Activated CD4-positive, alpha-beta T cell treated with anti-CD3 and anti-CD28 coated beads, Interleukin-2, amount 10 ng/mL, durations not matched to agents 7 days and 5 days (primary cell): ENCODE measurements at regions not wholly inside any gene's neighbourhood (a gene's known extent, or its start where the extent isn't known, plus 50 kb on each side); places are given as distances from the start of the nearest gene placed in this dataset.
"Not testable (repeated sequence)": the region's sequence is repeated elsewhere in the genome, so short reads cannot be mapped to it uniquely, and the experiment has no call there.

Experiments
- CTCF ChIA-PET: fragments of 350-600 bp; sonication (Branson Sonifier 250); formaldehyde crosslinking; loops from one replicate; lab custom pipeline; 2021; ENCODE audit warnings: antibody characterized with exemption; lab: Charles Lee
- POLR2A ChIA-PET: fragments of 350-600 bp; sonication (Branson Sonifier 250); formaldehyde crosslinking; loops from one replicate; lab custom pipeline; 2021; ENCODE audit warnings: antibody characterized with exemption; lab: Charles Lee
- DNase-seq: peaks from one replicate; pipeline ENCODE4 v3.0.0-alpha.2; 2020
- H3K27ac Mint-ChIP-seq: one replicate; pipeline ENCODE4 v1.8.0; 2021; ENCODE audit warnings: mild to moderate bottlenecking, moderate library complexity, mixed read lengths
- H3K27me3 Mint-ChIP-seq: one replicate; pipeline ENCODE4 v1.8.0; 2021; ENCODE audit warnings: mixed read lengths
- H3K36me3 Mint-ChIP-seq: one replicate; pipeline ENCODE4 v1.8.0; 2021; ENCODE audit warnings: low read depth, mixed read lengths
- H3K4me1 Mint-ChIP-seq: one replicate; pipeline ENCODE4 v1.8.0; 2021; ENCODE audit warnings: mixed read lengths
- H3K4me3 Mint-ChIP-seq: one replicate; pipeline ENCODE4 v1.8.0; 2021; ENCODE audit warnings: mild to moderate bottlenecking, moderate library complexity, mixed read lengths
- H3K9me3 Mint-ChIP-seq: one replicate; pipeline ENCODE4 v1.8.0; 2021; ENCODE audit warnings: mixed read lengths

DNA sequence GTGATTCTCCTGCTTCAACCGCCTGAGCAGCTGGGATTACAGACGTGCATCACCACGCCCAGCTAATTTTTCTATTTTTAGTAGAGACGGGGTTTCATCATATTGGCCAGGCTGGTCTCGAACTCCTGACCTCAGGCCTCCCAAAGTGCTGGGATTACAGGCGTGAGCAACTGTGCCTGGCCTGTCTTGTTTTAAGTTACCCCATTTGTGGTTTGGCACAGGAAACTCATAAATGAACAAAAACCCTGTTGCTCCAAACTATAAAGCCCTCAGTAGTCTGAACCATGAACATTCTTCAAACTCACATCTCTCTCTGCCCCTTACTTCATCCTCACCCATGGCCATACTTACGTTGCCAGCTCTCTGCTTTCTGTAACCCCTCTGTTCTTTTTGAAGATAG lies 61.7 kb downstream of the RHOU start:
- Mint-ChIP-seq H3K9me3 (peaks cover 23% of the 10 kb centered on the region), H3K4me1 (peaks cover 43% of the 10 kb centered on the region), H3K36me3 (peaks cover 24% of the 10 kb centered on the region)
- H3K27ac Mint-ChIP-seq, DNase-seq, H3K27me3 Mint-ChIP-seq, POLR2A ChIA-PET, H3K4me3 Mint-ChIP-seq: not testable (repeated sequence)
- CTCF ChIA-PET, result interaction anchor here (0.9 to 1.8 kb wide), 2 partner anchors 8 to 44 kb away, joined by 3 to 8 read pairs; no protein-coding TSS in a partner anchor

DNA sequence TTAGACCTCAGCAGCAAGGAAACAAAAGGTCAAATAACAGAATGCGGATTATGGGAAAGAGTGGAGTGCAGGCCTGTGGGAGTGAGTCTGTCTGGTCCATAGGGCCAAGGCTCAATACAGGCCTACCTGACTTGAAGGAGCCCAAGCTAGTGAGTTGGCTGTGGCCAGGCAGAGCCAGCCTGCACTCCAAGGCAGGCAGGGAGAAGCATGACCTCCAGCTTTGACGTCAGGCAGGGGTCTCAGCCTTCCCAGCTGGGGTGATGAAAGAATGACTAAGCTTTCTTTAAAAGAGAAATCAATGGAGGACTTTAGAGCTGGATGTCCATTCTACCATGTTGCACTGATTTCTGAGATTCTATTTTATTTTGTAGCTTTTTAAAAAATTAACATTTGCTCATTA lies 62.8 kb downstream of the RHOU start:
- Mint-ChIP-seq H3K27ac (no peak overlapping the region), H3K4me1 (peaks cover 50% of the 10 kb centered on the region), H3K9me3 (peaks cover 23% of the 10 kb centered on the region), H3K27me3 (no peaks in the 10 kb centered on the region), H3K36me3 (peaks cover 24% of the 10 kb centered on the region), H3K4me3 (no peak overlapping the region)
- ChIA-PET POLR2A (no interaction called here), CTCF (interaction anchor here (1.4 kb wide), 1 partner anchor 13 kb away, joined by 3 read pairs; no protein-coding TSS in a partner anchor)
- DNase-seq, result no peak

DNA sequence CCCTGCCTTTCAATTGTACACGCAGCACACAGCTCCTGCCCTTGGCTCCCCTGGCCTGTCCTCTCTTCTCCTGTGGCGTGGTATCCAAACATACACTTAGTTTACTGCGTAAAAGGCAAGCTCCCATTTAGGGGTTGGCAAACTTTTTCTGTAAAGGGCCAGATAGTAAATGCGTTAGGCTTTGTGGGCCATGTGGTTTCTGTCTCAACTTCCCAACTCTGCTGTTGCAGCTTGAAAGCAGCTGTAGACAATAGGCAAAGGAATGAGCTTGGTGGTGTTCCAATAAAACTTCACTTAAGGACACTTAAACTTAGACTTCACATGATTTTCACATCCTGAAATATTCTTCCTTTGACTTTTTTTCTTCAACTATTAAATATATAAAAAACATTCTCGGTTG lies 63.3 kb downstream of the RHOU start:
- H3K4me1 Mint-ChIP-seq, result peaks cover 55% of the 10 kb centered on the region
- peak overlapping the region; percentile 20 for H3K27ac Mint-ChIP-seq
- H3K36me3 Mint-ChIP-seq, result peaks cover 26% of the 10 kb centered on the region
- no peak for DNase-seq
- no peaks in the 10 kb centered on the region for H3K27me3 Mint-ChIP-seq
- ChIA-PET CTCF (interaction anchor here (1.2 to 1.4 kb wide), 2 partner anchors 14 to 39 kb away, joined by 3 read pairs; no protein-coding TSS in a partner anchor), POLR2A (no interaction called here)
- no peak overlapping the region for H3K4me3 Mint-ChIP-seq
- H3K9me3 Mint-ChIP-seq, result peaks cover 23% of the 10 kb centered on the region

- Mint-ChIP-seq H3K9me3 (peaks cover 26% of the 10 kb centered on the region), H3K27me3 (no peaks in the 10 kb centered on the region), H3K4me3 (no peak overlapping the region), H3K4me1 (peaks cover 68% of the 10 kb centered on the region), H3K27ac (no peak overlapping the region), H3K36me3 (peaks cover 33% of the 10 kb centered on the region)
- CTCF ChIA-PET, result interaction anchor here (1.2 kb wide), 1 partner anchor 40 kb away, joined by 3 read pairs; no protein-coding TSS in a partner anchor
- no peak for DNase-seq
- POLR2A ChIA-PET, result no interaction called here
Measured at GRCh38 chr1:228799924-228800323, 64.6 kb downstream of the RHOU start.

GRCh38 chr1:228801068-228801467 lies 65.8 kb downstream of the RHOU start:
- ChIA-PET POLR2A (no interaction called here), CTCF (no interaction called here)
- Mint-ChIP-seq H3K4me1 (peaks cover 77% of the 10 kb centered on the region), H3K9me3 (peaks cover 26% of the 10 kb centered on the region), H3K27me3 (no peaks in the 10 kb centered on the region), H3K4me3 (no peak overlapping the region), H3K36me3 (peaks cover 33% of the 10 kb centered on the region), H3K27ac (no peak overlapping the region)
- no peak for DNase-seq

GRCh38 chr1:228802386-228803220 lies 67.3 kb downstream of the RHOU start:
- Mint-ChIP-seq H3K36me3 (peaks cover 33% of the 10 kb centered on the region), H3K9me3 (peaks cover 24% of the 10 kb centered on the region), H3K4me1 (peaks cover 76% of the 10 kb centered on the region), H3K27me3 (no peaks in the 10 kb centered on the region), H3K4me3 (no peak overlapping the region), H3K27ac (no peak overlapping the region)
- no peak for DNase-seq
- ChIA-PET POLR2A (no interaction called here), CTCF (interaction anchor here (0.9 to 1.6 kb wide), 3 partner anchors 7 to 12 kb away, joined by 3 to 5 read pairs (median 4); no protein-coding TSS in a partner anchor)

DNA sequence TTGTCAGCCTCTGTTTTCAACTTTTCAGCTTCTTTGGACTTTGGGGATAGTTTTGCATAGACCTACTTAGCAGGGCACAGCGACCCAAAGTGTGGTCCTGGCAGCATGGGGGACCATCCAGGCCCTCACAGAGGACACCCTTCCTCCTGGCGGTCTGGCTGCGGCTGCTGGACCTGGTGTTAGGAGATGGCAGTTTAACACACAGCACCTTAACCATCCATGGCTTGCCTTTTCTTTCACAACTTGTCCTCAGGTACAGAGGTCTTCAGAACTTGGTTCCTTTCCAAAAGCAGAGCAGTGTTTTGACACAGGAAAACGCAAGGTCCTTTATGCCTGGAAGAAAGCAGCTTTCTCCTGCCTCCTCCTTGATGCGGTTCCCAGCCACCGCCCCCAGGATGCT lies 68.1 kb downstream of the RHOU start:
- peak overlapping the region; percentile 25 for H3K27ac Mint-ChIP-seq
- no peaks in the 10 kb centered on the region for H3K27me3 Mint-ChIP-seq
- H3K9me3 Mint-ChIP-seq, result peaks cover 20% of the 10 kb centered on the region
- peaks cover 76% of the 10 kb centered on the region for H3K4me1 Mint-ChIP-seq
- ChIA-PET CTCF (interaction anchor here (0.6 to 3.0 kb wide), 5 partner anchors 7 to 46 kb away, joined by 3 to 8 read pairs (median 5); no protein-coding TSS in a partner anchor), POLR2A (no interaction called here)
- H3K4me3 Mint-ChIP-seq, result no peak overlapping the region
- H3K36me3 Mint-ChIP-seq, result peaks cover 32% of the 10 kb centered on the region
- DNase-seq, result no peak

DNA sequence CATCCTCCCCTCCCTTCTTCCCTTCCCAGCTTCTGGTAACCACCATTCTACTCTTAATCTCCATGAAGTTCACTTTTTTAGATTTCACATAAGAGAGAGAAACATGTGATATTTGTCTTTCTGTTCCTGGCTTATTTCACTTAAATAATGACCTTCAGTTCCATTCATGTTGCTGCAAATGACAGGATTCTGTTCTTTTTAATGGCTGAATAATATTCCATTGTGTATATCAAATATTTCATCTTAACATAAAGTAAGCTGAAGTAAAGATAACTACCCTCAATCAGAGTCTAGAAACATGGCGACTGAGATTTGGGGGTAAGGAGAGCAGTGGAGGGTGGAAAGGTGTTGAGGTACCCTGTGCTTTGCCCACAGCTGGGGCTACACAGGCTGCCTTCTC lies 68.9 kb downstream of the RHOU start:
- no peak for DNase-seq
- Mint-ChIP-seq H3K36me3 (peaks cover 32% of the 10 kb centered on the region), H3K27me3 (no peaks in the 10 kb centered on the region), H3K9me3 (peaks cover 18% of the 10 kb centered on the region), H3K4me1 (peaks cover 80% of the 10 kb centered on the region), H3K27ac (peak overlapping the region; percentile 93), H3K4me3 (no peak overlapping the region)
- ChIA-PET POLR2A (interaction anchor here (1.4 kb wide), 1 partner anchor 10 kb away, joined by 4 read pairs; no protein-coding TSS in a partner anchor), CTCF (interaction anchor here (0.6 to 3.0 kb wide), 6 partner anchors 8 to 45 kb away, joined by 3 to 8 read pairs (median 4); no protein-coding TSS in a partner anchor)

- Mint-ChIP-seq H3K36me3 (peaks cover 28% of the 10 kb centered on the region), H3K4me3 (peak overlapping the region; percentile 43), H3K4me1 (peaks cover 81% of the 10 kb centered on the region), H3K27me3 (no peaks in the 10 kb centered on the region), H3K9me3 (peaks cover 19% of the 10 kb centered on the region), H3K27ac (peak overlapping the region; percentile 93)
- POLR2A ChIA-PET, result interaction anchor here (1.4 kb wide), 1 partner anchor 10 kb away, joined by 4 read pairs; no protein-coding TSS in a partner anchor
- CTCF ChIA-PET, result interaction anchor here (0.7 to 3.0 kb wide), 6 partner anchors 9 to 33 kb away, joined by 3 to 8 read pairs (median 4); no protein-coding TSS in a partner anchor
- DNase-seq, result peak; percentile 66
Measured at GRCh38 chr1:228804640-228805413, 69.5 kb downstream of the RHOU start.

DNA sequence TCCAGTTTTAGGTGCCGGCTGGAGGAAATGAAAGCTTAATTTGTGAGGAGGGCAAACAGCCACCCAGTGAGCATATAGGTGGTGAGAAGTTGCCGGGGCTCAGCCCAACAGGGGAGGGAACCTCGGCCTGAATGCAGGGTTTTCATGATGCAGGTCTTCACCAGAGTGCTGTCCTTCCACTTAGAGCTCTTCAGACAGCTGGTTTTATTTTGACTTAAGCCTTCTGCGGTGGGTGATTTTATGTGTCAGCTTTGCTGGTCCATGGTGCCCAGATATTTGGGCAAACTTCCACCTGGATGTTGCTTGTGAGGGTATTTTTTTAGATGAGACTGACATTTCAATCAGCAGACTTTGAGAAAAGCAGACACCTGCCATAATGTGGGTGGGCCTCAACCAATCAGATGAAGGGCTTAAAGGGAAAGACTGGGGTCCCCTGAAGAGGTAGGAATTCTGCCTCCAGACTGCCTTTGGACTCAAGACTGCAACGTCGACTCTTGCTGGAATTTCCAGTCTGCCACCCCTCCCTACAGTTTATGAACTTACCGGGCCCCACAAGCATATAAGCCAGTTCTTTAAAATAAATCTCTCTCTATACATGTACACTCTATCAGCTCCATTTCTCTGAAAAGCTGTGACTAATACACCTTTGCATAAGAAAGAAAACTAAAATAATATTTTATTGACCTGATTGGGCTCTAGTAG lies 72.8 kb downstream of the RHOU start:
- H3K27me3 Mint-ChIP-seq, result no peaks in the 10 kb centered on the region

DNA sequence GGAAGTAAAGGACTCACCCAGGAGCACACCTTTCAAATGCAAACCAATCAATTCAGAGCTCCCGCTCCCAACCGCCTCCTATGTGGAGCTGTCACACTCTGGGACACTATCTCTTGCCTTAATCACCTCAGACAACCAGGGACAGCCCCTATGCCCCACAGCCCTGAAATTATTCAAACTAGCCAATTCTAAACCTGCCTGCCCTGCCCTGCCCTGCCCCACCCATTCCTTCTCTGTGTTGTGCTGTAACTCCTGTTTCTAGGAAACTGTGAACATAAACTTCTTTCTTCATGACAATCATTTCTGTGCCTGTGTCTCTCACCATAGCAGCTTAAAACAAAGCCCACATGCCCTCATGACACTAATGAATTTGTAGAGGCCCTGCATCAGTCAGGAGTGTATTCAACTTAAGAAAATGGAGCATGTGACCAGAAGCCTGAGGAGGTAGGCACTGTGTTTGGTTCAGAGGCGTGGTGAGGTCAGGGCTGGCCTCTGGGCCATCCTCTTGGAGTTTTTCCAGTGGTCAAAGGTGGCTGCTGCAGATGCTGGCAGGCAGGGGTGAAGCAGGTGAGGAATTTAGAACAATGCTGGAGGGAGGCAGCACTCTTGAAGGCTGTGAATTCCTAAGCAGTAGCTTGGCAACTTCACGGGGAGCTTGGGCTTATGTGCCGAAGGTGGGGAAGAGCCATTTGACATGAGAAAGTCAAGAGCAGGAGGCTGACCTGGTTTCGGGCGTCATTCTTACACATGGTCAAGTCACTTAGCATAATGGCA lies 74.5 kb downstream of the RHOU start:
- Mint-ChIP-seq H3K36me3 (peaks cover 12% of the 10 kb centered on the region), H3K27me3 (no peaks in the 10 kb centered on the region), H3K9me3 (peaks cover 16% of the 10 kb centered on the region), H3K4me3 (peak overlapping the region; percentile 1), H3K4me1 (peaks cover 71% of the 10 kb centered on the region), H3K27ac (peak overlapping the region; percentile 94)
- ChIA-PET POLR2A (no interaction called here), CTCF (interaction anchor here (0.7 to 1.3 kb wide), 3 partner anchors 8 to 15 kb away, joined by 3 to 6 read pairs (median 3); no protein-coding TSS in a partner anchor)
- DNase-seq, result peak; percentile 19

More for the DNA sequence above, 72.8 kb downstream of the RHOU start:
- no peak overlapping the region for H3K27ac Mint-ChIP-seq
- POLR2A ChIA-PET, result no interaction called here
- H3K4me1 Mint-ChIP-seq, result peaks cover 87% of the 10 kb centered on the region
- DNase-seq, result no peak
- peaks cover 19% of the 10 kb centered on the region for H3K9me3 Mint-ChIP-seq
- H3K36me3 Mint-ChIP-seq, result peaks cover 21% of the 10 kb centered on the region
- CTCF ChIA-PET, result interaction anchor here (0.6 to 1.6 kb wide), 6 partner anchors 11 to 695 kb away, joined by 3 to 4 read pairs (median 3); no protein-coding TSS in a partner anchor
- H3K4me3 Mint-ChIP-seq, result no peak overlapping the region
